MG63 (cell line): ENCODE measurements at regions not wholly inside any gene's neighbourhood (a gene's known extent, or its start where the extent isn't known, plus 50 kb on each side); places are given as distances from the start of the nearest gene placed in this dataset.
"Not testable (repeated sequence)": the region's sequence is repeated elsewhere in the genome, so short reads cannot be mapped to it uniquely, and the experiment has no call there.

Source experiments
- DNase-seq: peaks from one replicate; pipeline ENCODE4 v3.0.0-alpha.2; 2020
- H3K27me3 ChIP-seq: fragments of 250-450 bp; sonication (Bioruptor Pico); 2 replicates; pipeline ENCODE4 v1.5.1; 2020; ENCODE audit warnings: mild to moderate bottlenecking, moderate library complexity
- H3K36me3 ChIP-seq: fragments of 250-450 bp; sonication (Bioruptor Pico); 2 replicates; pipeline ENCODE4 v1.5.1; 2020; ENCODE audit warnings: mild to moderate bottlenecking, moderate library complexity
- H3K4me3 ChIP-seq: fragments of 250-450 bp; sonication (Bioruptor Pico); 2 replicates; pipeline ENCODE4 v1.5.1; 2020; ENCODE audit warnings: mild to moderate bottlenecking, moderate library complexity
- H3K9me3 ChIP-seq: fragments of 250-450 bp; sonication (Bioruptor Pico); 2 replicates; pipeline ENCODE4 v1.5.1; 2020; ENCODE audit warnings: mild to moderate bottlenecking, moderate library complexity

DNA sequence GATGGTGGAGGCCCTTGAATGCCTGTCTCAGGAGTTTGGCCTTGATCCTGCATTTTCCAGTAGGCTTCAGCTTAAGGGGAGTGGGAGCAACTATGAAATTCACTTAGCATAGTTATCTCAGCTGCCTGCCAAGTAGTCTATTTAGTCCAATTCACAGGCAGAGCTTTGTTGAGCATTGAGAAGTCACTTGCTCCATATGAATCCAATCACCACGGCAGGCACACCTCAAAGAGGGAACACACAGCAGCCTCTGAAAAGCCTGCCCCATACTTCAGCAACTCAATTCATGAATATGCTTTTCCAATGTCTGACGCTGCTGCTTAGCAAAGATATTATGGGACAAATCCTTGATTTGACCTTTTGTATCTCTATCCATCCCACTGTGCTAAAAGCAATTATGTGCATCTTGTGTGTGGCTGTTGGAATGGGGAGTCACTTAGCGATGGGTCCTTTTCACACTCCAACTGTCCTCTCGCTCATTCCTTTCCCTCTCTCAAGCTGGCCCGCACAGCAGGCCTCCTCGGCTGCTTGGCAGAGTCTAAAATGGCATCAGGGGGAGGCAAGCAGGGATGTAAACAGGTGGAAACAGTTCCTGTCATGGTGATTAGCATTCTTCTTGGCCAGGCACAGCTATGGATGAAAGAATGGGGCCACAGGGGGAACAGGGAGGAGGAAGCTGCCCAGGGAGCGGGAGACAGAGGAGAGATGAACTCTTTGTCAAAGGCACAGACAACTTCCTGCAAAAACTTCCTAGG, 56.0 kb upstream of the LRPPRC start:
- no peak for DNase-seq
- Histone ChIP-seq H3K36me3 (no peaks in the 10 kb centered on the region), H3K9me3 (no peaks in the 10 kb centered on the region), H3K4me3 (no peak overlapping the region), H3K27me3 (no peaks in the 10 kb centered on the region)

DNA sequence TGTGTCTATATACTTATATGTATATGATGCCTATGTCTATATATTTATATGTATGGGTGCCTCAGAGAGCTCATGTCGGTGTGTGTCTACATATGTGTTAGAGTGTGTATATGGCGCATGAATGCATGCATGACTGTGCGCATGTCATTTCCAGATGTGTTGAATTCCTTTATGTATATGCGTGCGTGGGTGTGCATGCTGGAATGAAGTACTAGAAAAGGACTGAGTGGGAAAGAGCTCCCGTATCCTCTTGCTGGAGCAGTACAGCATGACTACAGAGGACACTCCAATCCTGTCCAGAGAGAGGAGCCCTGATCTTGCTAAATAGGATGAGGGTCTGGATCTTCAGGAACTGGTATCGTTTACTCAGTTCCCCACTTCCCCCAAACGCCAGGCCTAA, 56.8 kb upstream of the LRPPRC start:
- Histone ChIP-seq H3K36me3 (no peaks in the 10 kb centered on the region), H3K4me3 (no peak overlapping the region), H3K9me3 (no peaks in the 10 kb centered on the region), H3K27me3 (no peaks in the 10 kb centered on the region)
- no peak for DNase-seq

DNA sequence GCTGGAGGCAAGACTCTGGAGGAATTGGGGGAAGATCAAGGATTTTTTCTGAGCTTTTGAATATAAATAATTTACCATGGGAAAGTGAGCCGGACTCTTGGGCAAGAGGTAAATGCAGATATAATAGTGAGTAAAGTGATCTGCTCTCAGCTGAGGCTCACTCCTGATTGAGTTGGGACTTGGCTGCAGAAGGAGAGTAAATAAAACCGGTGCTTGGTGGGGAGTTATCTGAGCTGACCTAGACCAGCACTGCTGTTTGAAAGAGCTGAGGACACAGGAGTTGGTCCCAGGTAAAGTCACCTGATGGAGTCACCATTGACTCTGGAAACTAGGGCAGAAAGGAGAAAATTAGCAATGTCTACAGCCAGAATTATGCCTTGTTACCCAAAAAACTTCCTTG, 57.3 kb upstream of the LRPPRC start:
- no peaks in the 10 kb centered on the region for H3K36me3 ChIP-seq
- no peak overlapping the region for H3K4me3 ChIP-seq
- H3K27me3 ChIP-seq = no peaks in the 10 kb centered on the region
- no peak for DNase-seq
- no peaks in the 10 kb centered on the region for H3K9me3 ChIP-seq

DNA sequence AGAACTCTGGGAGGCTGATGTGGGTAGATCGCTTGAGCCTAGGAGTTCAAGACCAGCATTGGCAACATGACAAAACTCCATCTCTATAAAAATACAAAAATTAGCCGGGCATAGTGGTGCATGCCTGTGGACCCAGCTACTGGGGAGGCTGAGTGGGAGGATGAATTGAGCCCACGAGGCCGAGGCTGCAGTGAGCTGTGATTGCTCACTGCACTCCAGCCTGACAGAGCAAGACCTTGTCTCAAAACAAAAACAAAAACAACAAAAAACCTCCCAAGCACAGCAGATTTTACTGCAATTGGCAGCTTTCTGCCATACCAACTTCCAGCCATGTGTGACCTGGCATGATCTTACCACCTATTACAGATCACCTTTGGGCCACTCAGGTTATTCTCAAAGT, 57.7 kb upstream of the LRPPRC start:
- no peaks in the 10 kb centered on the region for H3K9me3 ChIP-seq
- DNase-seq = no peak
- no peaks in the 10 kb centered on the region for H3K36me3 ChIP-seq
- H3K4me3 ChIP-seq = no peak overlapping the region
- no peaks in the 10 kb centered on the region for H3K27me3 ChIP-seq

DNA sequence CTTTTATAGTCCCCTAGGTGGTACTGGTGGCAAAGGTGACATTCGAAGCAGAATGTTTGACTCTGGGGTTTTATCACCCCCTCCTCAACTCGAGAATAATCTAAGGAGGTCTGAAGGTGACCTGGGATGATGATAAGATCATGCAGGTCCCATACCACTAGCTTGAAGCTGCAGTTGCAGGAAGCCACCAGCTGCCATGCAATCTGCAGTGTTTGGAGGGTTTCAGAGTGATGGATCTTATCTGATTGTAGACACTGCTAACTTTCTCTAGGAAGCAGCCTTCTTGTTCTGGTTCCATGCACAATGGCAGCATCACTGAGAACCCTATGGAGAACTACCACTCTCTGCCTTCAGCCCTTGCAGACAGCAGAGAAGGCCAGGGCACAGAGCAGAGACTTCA, 59.4 kb upstream of the LRPPRC start:
- no peaks in the 10 kb centered on the region for H3K9me3 ChIP-seq
- DNase-seq = no peak
- no peaks in the 10 kb centered on the region for H3K36me3 ChIP-seq
- no peaks in the 10 kb centered on the region for H3K27me3 ChIP-seq
- no peak overlapping the region for H3K4me3 ChIP-seq

DNA sequence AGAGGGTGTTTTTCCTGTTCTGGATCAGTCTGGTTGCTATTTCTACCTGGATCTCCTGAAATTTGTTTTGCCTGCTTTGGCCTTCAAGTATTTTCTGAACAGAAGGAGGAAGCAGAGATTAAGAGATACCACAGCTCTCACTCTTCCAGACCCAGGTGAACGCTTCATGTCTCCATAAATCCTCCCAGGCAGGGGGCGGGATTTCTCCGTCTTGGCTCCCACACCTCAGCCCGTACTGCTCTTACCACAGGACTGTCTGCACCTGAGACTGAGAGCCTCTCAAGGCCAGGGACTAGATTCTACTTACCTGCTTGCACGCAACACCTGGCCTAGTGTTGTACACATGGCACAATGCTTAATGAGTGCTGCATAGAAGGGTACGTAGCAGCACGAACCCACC, 59.9 kb upstream of the LRPPRC start:
- no peak overlapping the region for H3K4me3 ChIP-seq
- no peaks in the 10 kb centered on the region for H3K9me3 ChIP-seq
- no peaks in the 10 kb centered on the region for H3K27me3 ChIP-seq
- H3K36me3 ChIP-seq = no peaks in the 10 kb centered on the region
- no peak for DNase-seq

DNA sequence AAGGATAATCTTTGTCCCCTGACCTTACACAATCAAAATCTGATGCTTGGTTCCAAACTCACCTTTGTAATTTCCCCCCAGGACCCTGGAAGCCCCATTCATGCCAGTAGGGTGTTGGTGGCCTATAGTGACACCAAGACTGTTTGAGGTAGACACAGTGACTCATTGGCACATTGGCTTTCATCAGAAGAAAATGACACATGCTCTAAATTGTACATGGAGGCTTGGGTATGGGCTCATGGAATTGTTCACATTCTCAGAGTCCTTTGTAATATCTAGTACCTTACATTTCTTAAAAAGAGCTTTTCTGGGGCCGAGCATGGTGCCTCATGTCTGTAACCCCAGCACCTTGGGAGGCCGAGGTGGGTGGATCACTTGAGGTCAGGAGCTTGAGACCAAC, 61.2 kb upstream of the LRPPRC start:
- Histone ChIP-seq H3K9me3 (no peaks in the 10 kb centered on the region), H3K27me3 (no peaks in the 10 kb centered on the region), H3K4me3 (no peak overlapping the region), H3K36me3 (no peaks in the 10 kb centered on the region)
- DNase-seq = no peak

DNA sequence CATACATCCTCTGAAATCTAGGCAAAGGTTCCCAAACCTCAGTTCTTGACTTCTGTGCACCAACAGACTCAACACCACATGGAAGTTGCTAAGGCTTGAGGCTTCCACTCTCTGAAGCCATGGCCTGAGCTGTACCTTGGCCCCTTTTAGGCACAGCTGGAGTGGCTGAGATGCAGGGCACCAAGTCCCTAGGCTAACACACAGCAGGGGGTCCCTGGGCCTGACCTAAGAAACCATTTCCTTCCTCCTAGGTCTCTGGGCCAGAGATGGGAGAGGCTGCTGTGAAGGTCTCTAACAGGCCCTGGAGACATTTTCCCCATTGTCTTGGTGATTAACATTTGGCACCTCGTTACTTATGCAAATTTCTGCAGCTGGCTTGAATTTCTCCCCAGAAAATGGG, 64.5 kb upstream of the LRPPRC start:
- not testable (repeated sequence) for H3K27me3 ChIP-seq, H3K36me3 ChIP-seq, H3K9me3 ChIP-seq, DNase-seq, H3K4me3 ChIP-seq

DNA sequence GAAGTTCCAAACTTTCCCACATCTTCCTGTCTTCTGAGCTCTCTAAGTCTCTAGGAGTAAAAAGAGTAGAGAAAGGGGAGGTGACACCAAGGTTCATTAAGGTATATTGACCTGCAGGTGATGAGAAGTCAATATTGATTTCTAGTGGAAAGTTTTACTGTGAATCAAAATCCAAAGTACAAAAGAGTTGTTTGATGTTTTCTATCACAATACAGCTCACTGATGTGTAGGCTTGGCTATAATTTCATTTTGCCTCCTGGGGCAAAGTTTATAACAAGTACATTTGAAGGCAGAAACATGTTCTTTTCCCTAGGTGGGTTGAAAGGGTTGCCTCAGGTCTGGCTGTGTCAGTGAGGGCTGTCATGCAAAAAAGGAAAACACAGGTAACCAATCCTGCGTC, 65.2 kb upstream of the LRPPRC start:
- no peak for DNase-seq
- no peak overlapping the region for H3K4me3 ChIP-seq
- H3K9me3 ChIP-seq = no peaks in the 10 kb centered on the region
- H3K36me3 ChIP-seq = no peaks in the 10 kb centered on the region
- H3K27me3 ChIP-seq = no peaks in the 10 kb centered on the region

DNA sequence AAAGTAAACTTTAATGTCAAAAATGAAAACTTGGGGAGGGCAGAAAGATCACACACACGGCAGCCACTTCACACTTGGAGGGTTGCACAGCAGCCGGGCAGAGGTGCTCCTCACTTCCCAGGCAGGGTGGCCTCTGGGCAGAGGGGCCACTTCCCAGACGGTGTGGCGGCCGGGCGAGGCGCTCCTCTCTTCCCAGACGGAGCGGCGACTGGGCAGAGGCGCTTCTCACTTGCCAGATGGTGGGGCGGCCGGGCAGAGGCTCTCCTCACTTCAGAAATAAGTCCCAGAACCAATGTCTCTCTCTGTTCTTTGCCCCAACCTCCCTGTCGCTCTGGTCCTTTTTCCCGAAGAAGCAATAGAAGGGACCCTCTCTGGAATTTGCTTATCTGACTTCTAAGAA, 65.7 kb upstream of the LRPPRC start:
- Histone ChIP-seq H3K4me3 (no peak overlapping the region), H3K9me3 (no peaks in the 10 kb centered on the region), H3K36me3 (no peaks in the 10 kb centered on the region), H3K27me3 (no peaks in the 10 kb centered on the region)
- no peak for DNase-seq

DNA sequence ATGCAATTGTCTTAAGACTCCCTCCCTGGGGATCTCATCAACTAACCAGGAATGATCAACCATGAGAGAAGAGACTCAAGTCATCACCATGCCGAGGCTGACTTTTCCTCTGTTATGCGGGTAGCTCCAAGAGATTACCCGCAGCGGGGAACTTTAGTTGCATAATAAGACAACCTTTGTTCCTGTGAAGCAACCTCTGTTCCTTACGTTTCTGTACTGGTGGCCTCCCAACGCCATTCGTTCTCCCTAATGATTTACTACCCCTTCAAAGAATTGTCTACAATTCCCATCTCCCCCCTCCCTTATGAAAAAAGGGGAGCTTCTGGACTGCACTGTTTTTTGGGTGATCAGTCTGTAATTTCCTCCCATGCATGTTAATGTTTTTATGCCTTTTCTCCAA, 66.1 kb upstream of the LRPPRC start:
- H3K9me3 ChIP-seq = no peaks in the 10 kb centered on the region

DNA sequence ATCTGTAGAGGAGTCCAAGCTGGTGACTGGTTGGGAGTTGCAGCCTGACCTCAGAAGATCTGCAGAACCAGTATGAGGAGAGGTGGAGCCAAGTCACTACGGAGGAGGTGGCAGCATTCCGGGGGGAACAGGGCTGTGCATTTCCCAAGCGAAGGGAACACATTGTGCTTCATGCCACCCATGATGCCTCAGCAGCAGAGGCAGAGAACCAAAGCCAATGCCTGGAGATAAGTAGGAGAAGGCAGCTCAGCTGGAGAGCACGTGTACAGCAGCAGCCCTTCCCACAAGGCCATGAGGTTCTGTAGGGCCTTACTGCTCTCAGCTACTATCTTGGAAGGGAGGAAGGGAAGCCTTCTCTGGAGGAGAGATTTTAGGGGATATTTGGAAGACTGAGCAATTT, 67.2 kb upstream of the LRPPRC start:
- Histone ChIP-seq H3K4me3 (no peak overlapping the region), H3K27me3 (no peaks in the 10 kb centered on the region), H3K36me3 (no peaks in the 10 kb centered on the region), H3K9me3 (no peaks in the 10 kb centered on the region)
- no peak for DNase-seq

More for the DNA sequence above, 66.1 kb upstream of the LRPPRC start:
- Histone ChIP-seq H3K27me3 (no peaks in the 10 kb centered on the region), H3K36me3 (no peaks in the 10 kb centered on the region), H3K4me3 (no peak overlapping the region)
- DNase-seq = no peak

DNA sequence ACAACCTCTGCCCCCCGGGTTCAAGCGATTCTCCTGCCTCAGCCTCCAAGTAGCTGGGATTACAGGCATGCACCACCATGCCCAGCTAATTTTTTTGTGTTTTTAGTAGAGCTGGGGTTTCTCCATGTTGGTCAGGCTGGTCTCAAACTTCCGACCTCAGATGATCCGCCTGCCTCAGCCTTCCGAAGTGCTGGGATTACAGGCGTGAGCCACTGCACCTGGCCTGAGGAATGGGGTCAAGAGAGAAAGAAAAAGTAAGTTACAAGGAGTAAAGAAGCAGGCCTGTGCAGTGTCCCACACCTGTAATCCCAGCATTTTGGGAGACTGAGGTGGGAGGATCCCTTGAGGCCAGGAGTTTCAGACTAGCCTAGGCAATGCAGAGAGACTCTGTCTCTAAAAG, 68.5 kb upstream of the LRPPRC start:
- not testable (repeated sequence) for H3K27me3 ChIP-seq, H3K9me3 ChIP-seq, H3K36me3 ChIP-seq, DNase-seq, H3K4me3 ChIP-seq

DNA sequence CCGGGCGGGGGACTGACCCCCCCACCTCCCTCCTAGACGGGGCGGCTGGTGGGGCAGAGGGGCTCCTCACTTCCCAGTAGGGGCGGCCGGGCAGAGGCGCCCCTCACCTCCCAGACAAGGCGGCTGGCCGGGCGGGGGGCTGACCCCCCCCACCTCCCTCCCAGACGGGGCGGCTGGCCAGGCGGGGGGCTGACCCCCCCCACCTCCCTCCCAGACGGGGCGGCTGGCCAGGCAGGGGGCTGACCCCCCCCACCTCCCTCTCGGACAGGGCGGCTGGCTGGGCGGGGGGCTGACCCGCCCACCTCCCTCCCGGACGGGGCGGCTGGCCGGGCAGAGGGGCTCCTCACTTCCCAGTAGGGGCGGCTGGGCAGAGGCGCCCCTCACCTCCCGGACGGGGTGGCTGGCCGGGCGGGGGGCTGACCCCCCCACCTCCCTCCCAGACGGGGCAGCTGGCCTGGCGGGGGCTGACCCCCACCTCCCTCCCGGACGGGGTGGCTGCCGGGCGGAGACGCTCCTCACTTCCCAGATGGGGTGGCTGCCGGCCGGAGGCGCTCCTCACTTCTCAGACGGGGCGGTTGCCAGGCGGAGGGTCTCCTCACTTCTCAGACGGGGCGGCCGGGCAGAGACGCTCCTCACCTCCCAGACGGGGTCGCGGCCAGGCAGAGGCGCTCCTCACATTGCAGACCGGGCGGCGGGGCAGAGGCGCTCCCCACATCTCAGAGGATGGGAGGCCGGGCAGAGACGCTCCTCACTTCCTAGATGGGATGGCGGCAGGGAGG, 71.4 kb upstream of the LRPPRC start:
- H3K9me3 ChIP-seq, H3K36me3 ChIP-seq, H3K27me3 ChIP-seq, DNase-seq, H3K4me3 ChIP-seq: not testable (repeated sequence)

DNA sequence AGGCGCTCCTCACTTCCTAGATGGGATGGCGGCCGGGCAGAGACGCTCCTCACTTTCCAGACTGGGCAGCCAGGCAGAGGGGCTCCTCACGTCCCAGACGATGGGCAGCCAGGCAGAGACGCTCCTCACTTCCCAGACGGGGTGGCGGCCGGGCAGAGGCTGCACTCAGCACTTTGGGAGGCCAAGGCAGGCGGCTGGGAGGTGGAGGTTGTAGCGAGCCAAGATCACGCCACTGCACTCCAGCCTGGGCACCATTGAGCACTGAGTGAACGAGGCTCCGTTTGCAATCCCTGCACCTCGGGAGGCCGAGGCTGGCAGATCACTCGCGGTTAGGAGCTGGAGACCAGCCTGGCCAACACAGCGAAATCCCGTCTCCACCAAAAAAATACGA, 72.0 kb upstream of the LRPPRC start:
- not testable (repeated sequence) for H3K27me3 ChIP-seq, H3K36me3 ChIP-seq, H3K4me3 ChIP-seq, H3K9me3 ChIP-seq
- peak; percentile 14 for DNase-seq

DNA sequence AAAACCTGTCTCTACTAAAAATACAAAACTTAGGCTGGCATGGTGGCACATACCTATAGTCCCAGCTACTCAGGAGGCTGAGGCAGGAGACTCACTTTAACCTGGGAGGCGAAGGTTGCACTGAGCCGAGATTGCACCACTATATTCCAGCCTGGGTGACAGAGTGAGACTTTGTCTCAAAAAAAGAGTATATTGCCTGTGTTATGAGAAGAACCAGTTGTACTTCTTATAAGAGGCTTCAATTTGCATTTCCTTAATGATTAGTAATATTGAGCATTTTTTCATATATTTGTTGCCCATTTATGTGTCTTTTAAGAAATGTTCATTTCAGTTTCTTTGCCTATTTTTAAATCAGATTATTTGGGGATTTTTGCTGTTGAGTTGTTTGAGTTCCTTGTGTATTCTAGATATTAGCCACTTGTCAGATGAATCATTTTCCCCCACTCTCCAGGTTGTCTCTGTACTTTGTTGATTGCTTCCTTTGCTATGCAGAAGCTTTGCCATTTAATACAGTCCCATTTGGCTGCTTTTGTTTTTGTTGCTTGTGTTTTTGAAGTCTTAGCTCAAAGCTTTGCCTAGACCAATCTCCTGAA, 75.8 kb upstream of the LRPPRC start:
- no peaks in the 10 kb centered on the region for H3K36me3 ChIP-seq
- no peaks in the 10 kb centered on the region for H3K9me3 ChIP-seq
- no peak for DNase-seq
- no peaks in the 10 kb centered on the region for H3K27me3 ChIP-seq
- H3K4me3 ChIP-seq = no peak overlapping the region

DNA sequence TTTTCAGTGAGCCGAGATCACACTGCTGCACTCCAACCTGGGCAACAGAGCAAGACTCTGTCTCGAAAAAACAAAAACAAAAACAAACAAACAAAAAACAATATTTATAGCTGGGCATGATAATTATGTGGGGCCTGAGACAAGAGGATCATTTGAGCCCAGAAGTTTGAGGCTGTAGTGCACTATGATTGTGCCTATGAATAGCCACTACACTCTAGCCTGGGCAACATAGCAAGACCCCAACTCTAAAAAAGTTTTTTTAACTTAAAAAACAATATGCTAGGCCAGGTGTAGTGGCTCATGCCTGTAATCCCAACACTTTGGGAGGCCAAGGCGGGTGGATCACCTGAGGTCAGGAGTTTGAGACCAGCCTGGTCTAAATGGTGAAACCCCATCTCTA, 77.9 kb upstream of the LRPPRC start:
- not testable (repeated sequence) for H3K36me3 ChIP-seq, DNase-seq, H3K27me3 ChIP-seq, H3K9me3 ChIP-seq, H3K4me3 ChIP-seq

DNA sequence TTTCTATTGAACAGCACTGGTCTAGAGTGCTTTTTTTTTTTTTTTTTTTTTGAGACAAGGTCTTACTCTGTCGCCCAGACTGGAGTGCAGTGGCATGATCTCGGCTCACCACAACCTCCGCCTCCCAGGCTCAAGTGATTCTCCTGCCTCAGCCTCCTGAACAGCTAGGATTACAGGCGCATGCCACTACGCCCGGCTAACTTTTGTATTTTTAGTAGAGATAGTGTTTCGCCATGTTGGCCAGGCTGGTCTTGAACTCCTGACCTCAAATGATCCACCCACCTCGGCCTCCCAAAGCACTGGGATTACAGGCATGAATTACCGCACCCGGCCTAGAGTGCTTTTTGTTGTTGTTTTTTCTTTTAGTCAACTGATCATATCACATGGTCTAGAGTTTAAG, 79.0 kb upstream of the LRPPRC start:
- H3K27me3 ChIP-seq, H3K4me3 ChIP-seq, H3K36me3 ChIP-seq, DNase-seq, H3K9me3 ChIP-seq: not testable (repeated sequence)
